Psoas muscle (tissue), 7 donors: ENCODE measurements at regions not wholly inside any gene's neighbourhood (a gene's known extent, or its start where the extent isn't known, plus 50 kb on each side); places are given as distances from the start of the nearest gene placed in this dataset.

Experiments used
- ATAC-seq, 4 donors: fragments of 200-7000 bp; cut with Tn5 transposase; one replicate each; pipeline ENCODE4 v1.9.1; 2020; ENCODE audit warnings: moderate library complexity in 3 of 4, mild to moderate bottlenecking in 2 of 4
- DNase-seq, 2 donors: peaks; one replicate each; pipeline ENCODE4 v3.0.0-alpha.2; 2020
- H3K27ac ChIP-seq: fragments of 200-600 bp; one replicate; pipeline ENCODE4 v1.8.0; 2022
- H3K27me3 ChIP-seq, 3 donors: fragments of 200-600 bp in 1 of 3; one replicate each; pipeline versions ENCODE4 v1.6.1 to v1.8.0; 2013 to 2022; ENCODE audit warnings: low read length in 2 of 3, mild to moderate bottlenecking in 2 of 3, moderate library complexity in 1 of 3; ENCODE audit not compliant: insufficient read depth in 3 of 3
- H3K36me3 ChIP-seq, 2 donors: fragments of 200-600 bp in 1 of 2; one replicate each; pipeline versions ENCODE4 v1.6.1 to v1.8.0; 2013 to 2022; ENCODE audit warnings: low read depth in 1 of 2, mild to moderate bottlenecking in 1 of 2, moderate library complexity in 1 of 2; ENCODE audit not compliant: insufficient read depth in 1 of 2
- H3K4me1 ChIP-seq: fragments of 200-600 bp; one replicate; pipeline ENCODE4 v1.8.0; 2022
- H3K4me3 ChIP-seq: fragments of 200-600 bp; one replicate; pipeline ENCODE4 v1.8.0; 2022; ENCODE audit warnings: mild to moderate bottlenecking
- H3K9me3 ChIP-seq: fragments of 200-600 bp; one replicate; pipeline ENCODE4 v1.8.0; 2022
- CTCF ChIP-seq: fragments of 200-600 bp; IDR thresholded peaks from one replicate; pipeline ENCODE4 v1.8.0; 2022; ENCODE audit warnings: antibody characterized with exemption
- WGBS, 3 donors: extraction: QIAGEN DNeasy Blood & Tissue Kit; methylation state at CpG; one replicate each; pipeline versions ENCODE4 v1.1.6 to v1.1.7; 2013; 5-methylcytosine and 5-hydroxymethylcytosine counted together
- intact Hi-C, 2 donors: fragments of 100-400 bp; cut with DNase I; formaldehyde crosslinking; loops; one replicate each; pipeline versions ENCODE4 v1.11.0 to v1.14.2; 2022
- donor health status: healthy with polysubstance abuse.
- donor health status: DM: no; HTN: no; CAD: no; lungs with moderate emphysema.
- donor health status: Bipolar disorder and iron deficiency.
- donor health status: healthy.
- donor health status: DM: yes; HTN: yes; CAD: no.
- donor health status: DM: no; HTN: no; CAD: no.
- donor health status: DM: yes; HTN: yes; CAD: no.

GRCh38 chr1:82879701-82880305 is 1079.1 kb downstream of the ADGRL2 start:
- ATAC-seq: no peak
- WGBS, 3 donors: 25 to 36% (median 31%) methylated on average over 4 of the region's 4 CpGs
- H3K9me3 ChIP-seq: no peaks in the 10 kb centered on the region
- H3K4me3 ChIP-seq: no peak overlapping the region
- no peaks in the 10 kb centered on the region for H3K27me3 ChIP-seq
- no peak for DNase-seq
- no peaks in the 10 kb centered on the region for H3K4me1 ChIP-seq
- H3K27ac ChIP-seq: no peak overlapping the region
- no peaks in the 10 kb centered on the region for H3K36me3 ChIP-seq
- intact Hi-C loops: no loop called here
- TF ChIP-seq CTCF: no peak

- Histone ChIP-seq H3K27ac (no peak overlapping the region), H3K4me3 (no peak overlapping the region), H3K9me3 (no peaks in the 10 kb centered on the region), H3K4me1 (no peaks in the 10 kb centered on the region), H3K27me3 (no peaks in the 10 kb centered on the region), H3K36me3 (no peaks in the 10 kb centered on the region)
- 95 to 96% (median 95%) methylated on average over 1 of the region's 1 CpG for WGBS, 3 donors
- TF ChIP-seq CTCF: no peak
- DNase-seq: no peak
- ATAC-seq: no peak
- intact Hi-C loops: no loop called here
Measured at GRCh38 chr1:82875170-82875569, 1074.4 kb downstream of the ADGRL2 start.

- no peak for TF ChIP-seq CTCF
- Histone ChIP-seq H3K9me3 (no peaks in the 10 kb centered on the region), H3K4me3 (no peak overlapping the region), H3K36me3 (no peaks in the 10 kb centered on the region), H3K27me3 (no peaks in the 10 kb centered on the region), H3K4me1 (no peaks in the 10 kb centered on the region), H3K27ac (no peak overlapping the region)
- no peak for ATAC-seq
- no peak for DNase-seq
- intact Hi-C loops: no loop called here
Measured at GRCh38 chr1:82874041-82874440, 1073.3 kb downstream of the ADGRL2 start.

GRCh38 chr1:82870332-82870731 is 1069.6 kb downstream of the ADGRL2 start:
- DNase-seq (no peak), ATAC-seq (no peak)
- H3K9me3 ChIP-seq: no peaks in the 10 kb centered on the region
- no peaks in the 10 kb centered on the region for H3K27me3 ChIP-seq
- intact Hi-C loops: no loop called here
- TF ChIP-seq CTCF: no peak
- 92 to 93% (median 93%) methylated on average over 2 of the region's 2 CpGs for WGBS, 3 donors
- H3K4me3 ChIP-seq: no peak overlapping the region
- no peaks in the 10 kb centered on the region for H3K4me1 ChIP-seq
- no peaks in the 10 kb centered on the region for H3K36me3 ChIP-seq
- H3K27ac ChIP-seq: no peak overlapping the region

GRCh38 chr1:82867781-82868180 is 1067.0 kb downstream of the ADGRL2 start:
- no peak overlapping the region for H3K4me3 ChIP-seq
- no peaks in the 10 kb centered on the region for H3K27me3 ChIP-seq
- DNase-seq (no peak), ATAC-seq (no peak)
- H3K9me3 ChIP-seq: no peaks in the 10 kb centered on the region
- WGBS, 3 donors: 81 to 84% (median 83%) methylated on average over 4 of the region's 4 CpGs
- no peaks in the 10 kb centered on the region for H3K4me1 ChIP-seq
- no peak for TF ChIP-seq CTCF
- intact Hi-C loops: no loop called here
- no peaks in the 10 kb centered on the region for H3K36me3 ChIP-seq
- H3K27ac ChIP-seq: no peak overlapping the region
